ENCODE measurements at regions not wholly inside any gene's neighbourhood (a gene's known extent, or its start where the extent isn't known, plus 50 kb on each side); places are given as distances from the start of the nearest gene placed in this dataset.

- no peaks in the 10 kb centered on the region for H3K27me3 ChIP-seq (ENCODE audit: insufficient read depth, poor library complexity, severe bottlenecking)
- DNase-seq (ENCODE audit: low read depth in 1 of 2, low spot score in 1 of 2), result no peak
- no peak overlapping the region for H3K27ac ChIP-seq (replicated peaks)
- TF ChIP-seq GABPA (IDR thresholded peaks at IDR 0.05; ENCODE audit: low read depth), result no peak
- TF ChIP-seq CTCF (IDR thresholded peaks at IDR 0.05; ENCODE audit: insufficient read depth, low read length), result no peak
- no peak for TF ChIP-seq SPI1 (IDR thresholded peaks at IDR 0.05; ENCODE audit: borderline replicate concordance, low read depth)
- no peak for TF ChIP-seq POLR2AphosphoS5 (IDR thresholded peaks at IDR 0.05; ENCODE audit: low read depth)
- TF ChIP-seq REST (IDR thresholded peaks at IDR 0.05; ENCODE audit: insufficient replicate concordance, low read depth), result no peak
- no peak overlapping the region for H3K4me3 ChIP-seq (replicated peaks; ENCODE audit: insufficient read depth, low read length)
These were observed 366.7 kb downstream of the BRINP1 start for GRCh38 chr9:119002491-119002890.

GRCh38 chr9:119003201-119003611 lies 366.0 kb downstream of the BRINP1 start:
- no peaks in the 10 kb centered on the region for H3K27me3 ChIP-seq (ENCODE audit: insufficient read depth, poor library complexity, severe bottlenecking)
- no peak for TF ChIP-seq CTCF (IDR thresholded peaks at IDR 0.05; ENCODE audit: insufficient read depth, low read length)
- no peak for TF ChIP-seq GABPA (IDR thresholded peaks at IDR 0.05; ENCODE audit: low read depth)
- no peak for TF ChIP-seq SPI1 (IDR thresholded peaks at IDR 0.05; ENCODE audit: borderline replicate concordance, low read depth)
- TF ChIP-seq POLR2AphosphoS5 (IDR thresholded peaks at IDR 0.05; ENCODE audit: low read depth), result no peak
- TF ChIP-seq REST (IDR thresholded peaks at IDR 0.05; ENCODE audit: insufficient replicate concordance, low read depth), result no peak
- no peak for DNase-seq (ENCODE audit: low read depth in 1 of 2, low spot score in 1 of 2)
- H3K4me3 ChIP-seq (replicated peaks; ENCODE audit: insufficient read depth, low read length), result no peak overlapping the region
- no peak overlapping the region for H3K27ac ChIP-seq (replicated peaks)

- TF ChIP-seq POLR2AphosphoS5 (IDR thresholded peaks at IDR 0.05; ENCODE audit: low read depth) (no peak), CTCF (IDR thresholded peaks at IDR 0.05; ENCODE audit: insufficient read depth, low read length) (no peak), SPI1 (IDR thresholded peaks at IDR 0.05; ENCODE audit: borderline replicate concordance, low read depth) (no peak), GABPA (IDR thresholded peaks at IDR 0.05; ENCODE audit: low read depth) (no peak), REST (IDR thresholded peaks at IDR 0.05; ENCODE audit: insufficient replicate concordance, low read depth) (no peak)
- DNase-seq (ENCODE audit: low read depth in 1 of 2, low spot score in 1 of 2), result no peak
- Histone ChIP-seq H3K27ac (replicated peaks) (no peak overlapping the region), H3K27me3 (ENCODE audit: insufficient read depth, poor library complexity, severe bottlenecking) (no peaks in the 10 kb centered on the region), H3K4me3 (replicated peaks; ENCODE audit: insufficient read depth, low read length) (no peak overlapping the region)
These were observed 365.2 kb downstream of the BRINP1 start for GRCh38 chr9:119003882-119004617.

Data from HL-60 (cell line).